Urinary bladder (tissue), 3 donors: ENCODE measurements at regions not wholly inside any gene's neighbourhood (a gene's known extent, or its start where the extent isn't known, plus 50 kb on each side); places are given as distances from the start of the nearest gene placed in this dataset.
"Not testable (repeated sequence)": the region's sequence is repeated elsewhere in the genome, so short reads cannot be mapped to it uniquely, and the experiment has no call there.

ENCODE experiments used
- DNase-seq: peaks from one replicate; pipeline ENCODE4 v3.0.0-alpha.2; 2015; ENCODE audit errors: extremely low spot score
- H3K27ac ChIP-seq: one replicate; pipeline ENCODE4 v1.5.1; 2013; ENCODE audit warnings: low read depth, mild to moderate bottlenecking, moderate library complexity
- H3K36me3 ChIP-seq: one replicate; pipeline ENCODE4 v1.6.1; 2013; ENCODE audit warnings: mild to moderate bottlenecking, moderate library complexity; ENCODE audit not compliant: insufficient read depth
- H3K4me1 ChIP-seq: one replicate; pipeline ENCODE4 v1.6.1; 2013; ENCODE audit warnings: mild to moderate bottlenecking, moderate library complexity; ENCODE audit not compliant: insufficient read depth
- H3K4me3 ChIP-seq: one replicate; pipeline ENCODE4 v1.5.1; 2013; ENCODE audit warnings: low read depth, low read length
- WGBS: extraction: QIAGEN DNeasy Blood & Tissue Kit; methylation state at CpG from one replicate; pipeline ENCODE4 v1.1.7; 2013; 5-methylcytosine and 5-hydroxymethylcytosine counted together
- donor health status: healthy with polysubstance abuse.
- donor health status: healthy.

- 93% methylated on average over 4 of the region's 4 CpGs for WGBS
- no peak overlapping the region for H3K27ac ChIP-seq
- no peaks in the 10 kb centered on the region for H3K36me3 ChIP-seq
- H3K4me1 ChIP-seq: no peaks in the 10 kb centered on the region
- DNase-seq: no peak
- no peak overlapping the region for H3K4me3 ChIP-seq
Measured at GRCh38 chr16:59997706-59998105, 1263.6 kb upstream of the GOT2 start.

GRCh38 chr16:59993101-59993500, 1259.0 kb upstream of the GOT2 start:
- no peak overlapping the region for H3K4me3 ChIP-seq
- H3K27ac ChIP-seq: no peak overlapping the region
- WGBS: 87% methylated on average over 10 of the region's 10 CpGs
- H3K4me1 ChIP-seq: no peaks in the 10 kb centered on the region
- no peaks in the 10 kb centered on the region for H3K36me3 ChIP-seq
- no peak for DNase-seq

- 46% methylated on average over 2 of the region's 2 CpGs for WGBS
- Histone ChIP-seq H3K4me3 (no peak overlapping the region), H3K27ac (no peak overlapping the region), H3K4me1 (no peaks in the 10 kb centered on the region), H3K36me3 (no peaks in the 10 kb centered on the region)
- DNase-seq: no peak
Measured at GRCh38 chr16:59991171-59991570, 1257.1 kb upstream of the GOT2 start.

- Histone ChIP-seq H3K4me3 (no peak overlapping the region), H3K27ac (no peak overlapping the region), H3K36me3 (no peaks in the 10 kb centered on the region), H3K4me1 (no peaks in the 10 kb centered on the region)
- no peak for DNase-seq
- 71% methylated on average over 1 of the region's 1 CpG for WGBS
Measured at GRCh38 chr16:59988591-59988990, 1254.5 kb upstream of the GOT2 start.

- Histone ChIP-seq H3K36me3 (no peaks in the 10 kb centered on the region), H3K4me3 (no peak overlapping the region), H3K27ac (no peak overlapping the region), H3K4me1 (no peaks in the 10 kb centered on the region)
- no peak for DNase-seq
- 59% methylated on average over 3 of the region's 3 CpGs for WGBS
Measured at GRCh38 chr16:59975953-59976352, 1241.8 kb upstream of the GOT2 start.

GRCh38 chr16:59973966-59974365, 1239.8 kb upstream of the GOT2 start:
- Histone ChIP-seq H3K4me1 (no peaks in the 10 kb centered on the region), H3K4me3 (no peak overlapping the region), H3K36me3 (no peaks in the 10 kb centered on the region), H3K27ac (no peak overlapping the region)
- WGBS: 89% methylated on average over 3 of the region's 3 CpGs
- DNase-seq: no peak

- H3K4me3 ChIP-seq: no peak overlapping the region
- H3K27ac ChIP-seq: no peak overlapping the region
- H3K4me1 ChIP-seq: no peaks in the 10 kb centered on the region
- DNase-seq: no peak
- WGBS: 77% methylated on average over 3 of the region's 3 CpGs
- no peaks in the 10 kb centered on the region for H3K36me3 ChIP-seq
Measured at GRCh38 chr16:59971264-59971663, 1237.1 kb upstream of the GOT2 start.

GRCh38 chr16:59964232-59964924, 1230.3 kb upstream of the GOT2 start:
- no peak for DNase-seq
- H3K4me3 ChIP-seq: no peak overlapping the region
- no peak overlapping the region for H3K27ac ChIP-seq
- H3K4me1 ChIP-seq: no peaks in the 10 kb centered on the region
- 87% methylated on average over 6 of the region's 6 CpGs for WGBS
- H3K36me3 ChIP-seq: no peaks in the 10 kb centered on the region

GRCh38 chr16:59959311-59959710, 1225.2 kb upstream of the GOT2 start:
- H3K27ac ChIP-seq: no peak overlapping the region
- 79% methylated on average over 3 of the region's 3 CpGs for WGBS
- H3K4me1 ChIP-seq: no peaks in the 10 kb centered on the region
- no peak overlapping the region for H3K4me3 ChIP-seq
- DNase-seq: no peak
- no peaks in the 10 kb centered on the region for H3K36me3 ChIP-seq

- no peak overlapping the region for H3K27ac ChIP-seq
- H3K4me3 ChIP-seq: no peak overlapping the region
- WGBS: 66% methylated on average over 2 of the region's 2 CpGs
- no peak for DNase-seq
- H3K4me1 ChIP-seq: no peaks in the 10 kb centered on the region
- H3K36me3 ChIP-seq: no peaks in the 10 kb centered on the region
Measured at GRCh38 chr16:59950431-59950830, 1216.3 kb upstream of the GOT2 start.

GRCh38 chr16:59944041-59944440, 1209.9 kb upstream of the GOT2 start:
- WGBS: 53% methylated on average over 5 of the region's 5 CpGs
- not testable (repeated sequence) for H3K36me3 ChIP-seq, DNase-seq, H3K4me1 ChIP-seq, H3K27ac ChIP-seq, H3K4me3 ChIP-seq

- Histone ChIP-seq H3K4me3 (no peak overlapping the region), H3K4me1 (no peaks in the 10 kb centered on the region), H3K36me3 (no peaks in the 10 kb centered on the region), H3K27ac (no peak overlapping the region)
- 90% methylated on average over 4 of the region's 4 CpGs for WGBS
- DNase-seq: no peak
Measured at GRCh38 chr16:59941594-59941993, 1207.5 kb upstream of the GOT2 start.

GRCh38 chr16:59920054-59920453, 1185.9 kb upstream of the GOT2 start:
- Histone ChIP-seq H3K27ac (no peak overlapping the region), H3K4me1 (no peaks in the 10 kb centered on the region), H3K36me3 (no peaks in the 10 kb centered on the region), H3K4me3 (no peak overlapping the region)
- no peak for DNase-seq
- WGBS: 66% methylated on average over 2 of the region's 2 CpGs

- H3K4me3 ChIP-seq: no peak overlapping the region
- no peaks in the 10 kb centered on the region for H3K36me3 ChIP-seq
- no peaks in the 10 kb centered on the region for H3K4me1 ChIP-seq
- no peak for DNase-seq
- WGBS: 78% methylated on average over 1 of the region's 1 CpG
- no peak overlapping the region for H3K27ac ChIP-seq
Measured at GRCh38 chr16:59913666-59914065, 1179.5 kb upstream of the GOT2 start.

- WGBS: 48% methylated on average over 5 of the region's 5 CpGs
- Histone ChIP-seq H3K4me3 (no peak overlapping the region), H3K36me3 (no peaks in the 10 kb centered on the region), H3K27ac (no peak overlapping the region), H3K4me1 (no peaks in the 10 kb centered on the region)
- DNase-seq: no peak
Measured at GRCh38 chr16:59909262-59909661, 1175.1 kb upstream of the GOT2 start.
